GM12878 (cell line): ENCODE measurements at regions not wholly inside any gene's neighbourhood (a gene's known extent, or its start where the extent isn't known, plus 50 kb on each side); places are given as distances from the start of the nearest gene placed in this dataset.

Experiments used
- ATAC-seq: fragments of 200-7000 bp; cut with Tn5 transposase; 3 replicates; pipeline ENCODE4 v1.9.1; 2020; ENCODE audit warnings: mild to moderate bottlenecking, moderate library complexity
- BruUV-seq: library from RNA; stranded (reverse); fragments of 400-500 nt; replicated peaks from 2 replicates; lab custom pipeline; 2021; lab: Mats Ljungman, UMichigan
- CTCF ChIA-PET: fragments of 300-600 bp; sonication (Branson Sonifier 250); formaldehyde crosslinking; extraction: SDS; loops from one replicate; lab custom pipeline; 2021; ENCODE audit warnings: inconsistent platforms; lab: Yijun Ruan, JAX
- POLR2A ChIA-PET: fragments of 350-600 bp; formaldehyde crosslinking; extraction: SDS; loops from one replicate; lab custom pipeline; 2021; ENCODE audit warnings: inconsistent platforms; lab: Charles Lee
- RAD21 ChIA-PET: fragments of 300-600 bp; sonication (Branson Sonifier 250); formaldehyde crosslinking; loops from one replicate; lab custom pipeline; 2023; ENCODE audit warnings: antibody characterized with exemption; ENCODE audit not compliant: unreplicated experiment; lab: Charles Lee
- SMC1A ChIA-PET: fragments of 300-600 bp; sonication (Branson Sonifier 250); formaldehyde crosslinking; loops from one replicate; lab custom pipeline; 2023; ENCODE audit not compliant: unreplicated experiment, uncharacterized antibody; lab: Charles Lee
- DNase-seq: peaks from one replicate; pipeline ENCODE4 v3.0.0-alpha.2; 2011; ENCODE audit warnings: low read depth, low spot score
- FAIRE-seq: peaks from 3 replicates; lab custom pipeline; 2011; peaks lifted over from hg19 to GRCh38; lab: Jason Lieb, UNC
- H2AFZ ChIP-seq: 2 replicates; pipeline ENCODE4 v1.6.0; 2011; ENCODE audit warnings: low read depth, low read length, control low read depth; ENCODE audit not compliant: control insufficient read depth
- H3K27ac ChIP-seq: 2 replicates; pipeline ENCODE4 v1.5.1; 2011; ENCODE audit warnings: control low read depth; ENCODE audit not compliant: control insufficient read depth, insufficient read depth
- H3K27me3 ChIP-seq, 2 experiments: replicated peaks in 1 of 2; 2 replicates each; pipeline versions ENCODE4 v1.6.0 to v1.6.1; 2011; ENCODE audit warnings: low read length in 1 of 2; ENCODE audit not compliant: control insufficient read depth in 2 of 2, insufficient read depth in 2 of 2
- H3K36me3 ChIP-seq, 2 experiments: 2 replicates each; pipeline ENCODE4 v1.5.1; 2011; ENCODE audit warnings: low read length in 1 of 2; ENCODE audit not compliant: control insufficient read depth in 2 of 2, insufficient read depth in 2 of 2
- H3K4me1 ChIP-seq: 2 replicates; pipeline ENCODE4 v1.6.1; 2011; ENCODE audit warnings: mild to moderate bottlenecking, low read length, moderate library complexity, mixed read lengths; ENCODE audit not compliant: control insufficient read depth, insufficient read depth
- H3K4me2 ChIP-seq: 2 replicates; pipeline ENCODE4 v1.6.0; 2011; ENCODE audit warnings: control low read depth; ENCODE audit not compliant: control insufficient read depth, insufficient read depth
- H3K4me3 ChIP-seq: fragments of 200-600 bp; sonication (generic); 2 replicates; pipeline ENCODE4 v1.5.1; 2016
- H3K79me2 ChIP-seq: 2 replicates; pipeline ENCODE4 v1.6.0; 2011; ENCODE audit warnings: low read length; ENCODE audit not compliant: control insufficient read depth, insufficient read depth
- H3K9ac ChIP-seq: 2 replicates; pipeline ENCODE4 v1.8.0; 2011; ENCODE audit warnings: low read length, control low read depth, mixed read lengths; ENCODE audit not compliant: control insufficient read depth, insufficient read depth
- H3K9me3 ChIP-seq: replicated peaks from 3 replicates; pipeline ENCODE4 v1.5.1; 2011; ENCODE audit warnings: mild to moderate bottlenecking, low read length; ENCODE audit not compliant: control insufficient read depth, insufficient read depth
- H4K20me1 ChIP-seq: 2 replicates; pipeline ENCODE4 v1.6.0; 2011; ENCODE audit not compliant: control insufficient read depth, insufficient read depth
- CHD4 ChIP-seq: fragments of 200-600 bp; sonication (generic); IDR thresholded peaks from 2 replicates; pipeline ENCODE4 v1.6.1; 2016; ENCODE audit warnings: mild to moderate bottlenecking
- ESRRA ChIP-seq: IDR thresholded peaks from 2 replicates; pipeline ENCODE4 v1.6.1; 2012; ENCODE audit warnings: mild to moderate bottlenecking, low read length, improper control_type of control experiment
- ETV6 ChIP-seq, 2 experiments: fragments of 450-650 bp in 1 of 2; IDR thresholded peaks in 1 of 2; conservative IDR thresholded peaks in 1 of 2; 2 replicates each; pipeline ENCODE4 v1.6.1; 2014; ENCODE audit warnings: antibody characterized with exemption in 1 of 2, borderline replicate concordance in 1 of 2, low read depth in 1 of 2, mild to moderate bottlenecking in 1 of 2, moderate library complexity in 1 of 2
- HSF1 ChIP-seq: fragments of 150-350 bp; IDR thresholded peaks from 2 replicates; pipeline ENCODE4 v1.6.1; 2014; ENCODE audit warnings: mild to moderate bottlenecking, low read depth, low read length
- IKZF1 ChIP-seq: fragments of 450-650 bp; conservative IDR thresholded peaks from 2 replicates; pipeline ENCODE4 v1.6.1; 2017; ENCODE audit warnings: antibody characterized with exemption, mild to moderate bottlenecking
- NBN ChIP-seq: fragments of 450-650 bp; IDR thresholded peaks from 2 replicates; pipeline ENCODE4 v1.6.1; 2016
- PML ChIP-seq: IDR thresholded peaks from 2 replicates; pipeline ENCODE4 v1.6.1; 2012; ENCODE audit warnings: low read length, inconsistent platforms
- POLR2A ChIP-seq: IDR thresholded peaks from 2 replicates; pipeline ENCODE4 v1.6.1; 2011; ENCODE audit warnings: low read depth, mild to moderate bottlenecking, low read length
- RUNX3 ChIP-seq: IDR thresholded peaks from 2 replicates; pipeline ENCODE4 v1.6.1; 2012; ENCODE audit warnings: low read length, inconsistent platforms
- SIN3A ChIP-seq: IDR thresholded peaks from 2 replicates; pipeline ENCODE4 v1.6.1; 2012; ENCODE audit warnings: low read depth, low read length, improper control_type of control experiment
- SMC3 ChIP-seq: IDR thresholded peaks from 2 replicates; pipeline ENCODE4 v1.6.1; 2011; ENCODE audit warnings: low read length, improper control_type of control experiment, borderline replicate concordance
- SPI1 ChIP-seq: IDR thresholded peaks from 2 replicates; pipeline ENCODE4 v1.6.1; 2011; ENCODE audit warnings: low read depth, mild to moderate bottlenecking, low read length, moderate library complexity, borderline replicate concordance; ENCODE audit not compliant: insufficient read depth
- TCF3 ChIP-seq: IDR thresholded peaks from 2 replicates; pipeline ENCODE4 v1.6.1; 2012; ENCODE audit warnings: low read depth, mild to moderate bottlenecking, low read length, borderline replicate concordance; ENCODE audit not compliant: insufficient read depth
- YY1 ChIP-seq: IDR thresholded peaks from 2 replicates; pipeline ENCODE4 v1.6.1; 2011; ENCODE audit warnings: low read depth, mild to moderate bottlenecking, low read length
- WGBS: methylation state at CpG from one replicate; pipeline ENCODE4 v1.1.6; 2016; ENCODE audit warnings: low lambda C conversion rate; ENCODE audit not compliant: insufficient replicate concordance, insufficient coverage; ENCODE audit errors: missing lambda C conversion rate; 5-methylcytosine and 5-hydroxymethylcytosine counted together
- in situ Hi-C: fragments of 300-500 bp; cut with MboI; formaldehyde crosslinking; loops from 9 replicates; pipeline ENCODE4 v1.14.3; 2018; ENCODE audit warnings: mixed read lengths
- intact Hi-C: fragments of 100-400 bp; cut with micrococcal nuclease; formaldehyde crosslinking; loops from one replicate; pipeline ENCODE4 v1.14.2; 2022; ENCODE audit not compliant: unreplicated experiment

GRCh38 chr14:98689951-98690350, 582.0 kb downstream of the BCL11B start:
- in situ Hi-C loops (no loop called here), intact Hi-C loops (no loop called here)
- WGBS: 3% methylated on average over 3 of the region's 3 CpGs
- TF ChIP-seq TCF3 (no peak), SMC3 (no peak), IKZF1 (no peak), YY1 (no peak), ESRRA (no peak), SPI1 (no peak), SIN3A (no peak), CHD4 (no peak), HSF1 (no peak), POLR2A (no peak), ETV6 (conservative IDR thresholded peaks at IDR 0.05 in 1 of 2, IDR thresholded peaks at IDR 0.05 in 1 of 2; ENCODE audit: borderline replicate concordance in 1 of 2, low read depth in 1 of 2) (no peak), RUNX3 (no peak), PML (no peak), NBN (no peak)
- SMC1A ChIA-PET: no interaction called here
- H3K79me2 ChIP-seq: no peaks in the 10 kb centered on the region
- POLR2A ChIA-PET: no interaction called here
- no peak overlapping the region for H3K4me2 ChIP-seq
- CTCF ChIA-PET: no interaction called here
- H3K9ac ChIP-seq: no peak overlapping the region
- H3K27me3 ChIP-seq: no peaks in the 10 kb centered on the region
- H3K9me3 ChIP-seq: no peaks in the 10 kb centered on the region; the same call in 2 of the 3 replicates
- no peak overlapping the region for H3K27ac ChIP-seq
- no TSS peak for BruUV-seq
- no peaks in the 10 kb centered on the region for H4K20me1 ChIP-seq
- no peak overlapping the region for H2AFZ ChIP-seq
- ATAC-seq: no peak
- no peaks in the 10 kb centered on the region for H3K4me1 ChIP-seq
- RAD21 ChIA-PET: no interaction called here
- no peak overlapping the region for H3K4me3 ChIP-seq
- DNase-seq: no peak
- FAIRE-seq: no peak
- no peaks in the 10 kb centered on the region for H3K36me3 ChIP-seq
